Activated CD4-positive, CD25-positive, alpha-beta regulatory T cell treated with anti-CD3 and anti-CD28 coated beads, Interleukin-2, amount 50 U/mL, for 72 hours (primary cell): ENCODE measurements at regions not wholly inside any gene's neighbourhood (a gene's known extent, or its start where the extent isn't known, plus 50 kb on each side); places are given as distances from the start of the nearest gene placed in this dataset.
"Not testable (repeated sequence)": the region's sequence is repeated elsewhere in the genome, so short reads cannot be mapped to it uniquely, and the experiment has no call there.

Experiments used
- DNase-seq: peaks from one replicate; pipeline ENCODE4 v3.0.0; 2021

GRCh38 chr2:105489168-105489878 is 90.5 kb upstream of the FHL2 start:
- DNase-seq: no peak

GRCh38 chr2:105488285-105488684 is 89.4 kb upstream of the FHL2 start:
- DNase-seq: no peak

- no peak for DNase-seq
These were observed 88.6 kb upstream of the FHL2 start for GRCh38 chr2:105487142-105488069.

- DNase-seq: no peak
These were observed 87.9 kb upstream of the FHL2 start for GRCh38 chr2:105486762-105487141.

- no peak for DNase-seq
These were observed 79.8 kb upstream of the FHL2 start for GRCh38 chr2:105478670-105479069.

GRCh38 chr2:105477050-105477620 is 78.3 kb upstream of the FHL2 start:
- not testable (repeated sequence) for DNase-seq

GRCh38 chr2:105473011-105473410 is 74.2 kb upstream of the FHL2 start:
- no peak for DNase-seq

GRCh38 chr2:105470979-105471378 is 72.1 kb upstream of the FHL2 start:
- no peak for DNase-seq

GRCh38 chr2:105469781-105470180 is 70.9 kb upstream of the FHL2 start:
- no peak for DNase-seq

- DNase-seq: no peak
These were observed 69.8 kb upstream of the FHL2 start for GRCh38 chr2:105468582-105469042.

- no peak for DNase-seq
These were observed 65.5 kb upstream of the FHL2 start for GRCh38 chr2:105464325-105464724.

GRCh38 chr2:105460048-105460732 is 61.3 kb upstream of the FHL2 start:
- DNase-seq: no peak

- no peak for DNase-seq
These were observed 59.2 kb upstream of the FHL2 start for GRCh38 chr2:105458076-105458475.

- no peak for DNase-seq
These were observed 56.7 kb upstream of the FHL2 start for GRCh38 chr2:105455488-105456003.

- no peak for DNase-seq
These were observed 56.1 kb upstream of the FHL2 start for GRCh38 chr2:105454801-105455485.

GRCh38 chr2:105451571-105452166 is 52.8 kb upstream of the FHL2 start:
- no peak for DNase-seq

- no peak for DNase-seq
These were observed 51.6 kb upstream of the FHL2 start for GRCh38 chr2:105450471-105450870.

- DNase-seq: no peak
These were observed 50.2 kb upstream of the FHL2 start for GRCh38 chr2:105449076-105449475.
